OCI-LY7 (cell line): ENCODE measurements at regions not wholly inside any gene's neighbourhood (a gene's known extent, or its start where the extent isn't known, plus 50 kb on each side); places are given as distances from the start of the nearest gene placed in this dataset.

Source experiments
- BruUV-seq: library from RNA; stranded (reverse); fragments of 400-500 nt; replicated peaks from 2 replicates; lab custom pipeline; 2021; lab: Mats Ljungman, UMichigan
- CTCF ChIA-PET: fragments of 300-600 bp; sonication (Branson Sonifier 250); formaldehyde crosslinking; loops from one replicate; lab custom pipeline; 2022; ENCODE audit warnings: antibody characterized with exemption; ENCODE audit not compliant: unreplicated experiment; lab: Charles Lee
- POLR2A ChIA-PET: fragments of 300-600 bp; sonication (Branson Sonifier 250); formaldehyde crosslinking; loops from one replicate; lab custom pipeline; 2022; ENCODE audit warnings: antibody characterized with exemption; lab: Charles Lee
- DNase-seq: peaks from one replicate; pipeline ENCODE4 v3.0.0-alpha.2; 2015; ENCODE audit warnings: low spot score
- H2AFZ ChIP-seq: fragments of 200-600 bp; sonication (generic), shearing (Covaris generic); 2 replicates; pipeline ENCODE4 v1.6.1; 2014; ENCODE audit warnings: mild to moderate bottlenecking, antibody characterized with exemption, low read length, moderate library complexity
- H3K27ac ChIP-seq: fragments of 200-600 bp; sonication (generic); 2 replicates; pipeline ENCODE4 v1.5.1; 2014; ENCODE audit warnings: mixed run types, low read depth, mild to moderate bottlenecking, moderate library complexity, low read length, inconsistent platforms; ENCODE audit not compliant: poor library complexity, severe bottlenecking
- H3K36me3 ChIP-seq: fragments of 200-600 bp; sonication (generic); 2 replicates; pipeline ENCODE4 v1.6.1; 2014; ENCODE audit warnings: mild to moderate bottlenecking, antibody characterized with exemption, low read length, moderate library complexity, mixed read lengths; ENCODE audit not compliant: insufficient read depth
- H3K4me1 ChIP-seq: fragments of 200-600 bp; sonication (generic); 2 replicates; pipeline ENCODE4 v1.5.1; 2014; ENCODE audit warnings: mild to moderate bottlenecking, low read length; ENCODE audit not compliant: insufficient read depth, poor library complexity, severe bottlenecking
- H3K4me2 ChIP-seq: fragments of 200-600 bp; sonication (generic); 2 replicates; pipeline ENCODE4 v1.6.1; 2014; ENCODE audit warnings: mild to moderate bottlenecking, low read length
- H3K4me3 ChIP-seq: fragments of 200-600 bp; sonication (generic); 2 replicates; pipeline ENCODE4 v1.5.1; 2014; ENCODE audit warnings: mild to moderate bottlenecking, low read depth, low read length; ENCODE audit not compliant: poor library complexity, severe bottlenecking
- H3K79me2 ChIP-seq: fragments of 200-600 bp; sonication (generic); 2 replicates; pipeline ENCODE4 v1.6.1; 2016; ENCODE audit warnings: low read depth, mild to moderate bottlenecking, low read length, moderate library complexity, mixed read lengths; ENCODE audit not compliant: insufficient read depth
- H3K9me2 ChIP-seq: fragments of 200-600 bp; sonication (generic); 2 replicates; pipeline ENCODE4 v1.6.1; 2016; ENCODE audit warnings: mild to moderate bottlenecking, low read length, mixed read lengths; ENCODE audit not compliant: insufficient read depth
- H3K9me3 ChIP-seq: fragments of 200-600 bp; sonication (generic); 2 replicates; pipeline ENCODE4 v1.6.1; 2014; ENCODE audit warnings: mild to moderate bottlenecking, mixed run types, low read length, mixed read lengths
- H4K20me1 ChIP-seq: fragments of 200-600 bp; sonication (generic); 2 replicates; pipeline ENCODE4 v1.6.1; 2014; ENCODE audit warnings: mild to moderate bottlenecking, antibody characterized with exemption, low read length, moderate library complexity, mixed read lengths; ENCODE audit not compliant: insufficient read depth
- CTCF ChIP-seq: fragments of 200-600 bp; sonication (generic); conservative IDR thresholded peaks from 2 replicates; pipeline ENCODE4 v1.5.1; 2014; ENCODE audit warnings: mild to moderate bottlenecking, antibody characterized with exemption, low read length, moderate library complexity, mixed read lengths
- EZH2phosphoT487 ChIP-seq: fragments of 200-600 bp; sonication (generic); IDR thresholded peaks from 2 replicates; pipeline ENCODE4 v1.6.1; 2018; ENCODE audit warnings: low read depth, borderline replicate concordance, mild to moderate bottlenecking, mixed run types, antibody characterized with exemption, low read length, moderate library complexity, mixed read lengths
- intact Hi-C: fragments of 100-400 bp; cut with micrococcal nuclease; formaldehyde crosslinking; loops from one replicate; pipeline ENCODE4 v1.10.0; 2022; ENCODE audit not compliant: unreplicated experiment

- no peak overlapping the region for H3K27ac ChIP-seq
- TF ChIP-seq CTCF: no peak
- no peak for TF ChIP-seq EZH2phosphoT487
- no peak overlapping the region for H3K4me3 ChIP-seq
- intact Hi-C loops: no loop called here
- no peaks in the 10 kb centered on the region for H3K9me3 ChIP-seq
- no peaks in the 10 kb centered on the region for H3K4me1 ChIP-seq
- H3K36me3 ChIP-seq: no peaks in the 10 kb centered on the region
- no peak overlapping the region for H2AFZ ChIP-seq
- H3K79me2 ChIP-seq: no peaks in the 10 kb centered on the region
- no peak for DNase-seq
- no peaks in the 10 kb centered on the region for H4K20me1 ChIP-seq
- H3K4me2 ChIP-seq: no peak overlapping the region
- POLR2A ChIA-PET: no interaction called here
- CTCF ChIA-PET: no interaction called here
- H3K9me2 ChIP-seq: no peaks in the 10 kb centered on the region
- BruUV-seq: no TSS peak
These were observed 775.6 kb downstream of the LTN1 start for GRCh38 chr21:28216976-28217523.

GRCh38 chr21:28215214-28215954 is 777.3 kb downstream of the LTN1 start:
- H4K20me1 ChIP-seq: no peaks in the 10 kb centered on the region
- no peaks in the 10 kb centered on the region for H3K79me2 ChIP-seq
- no TSS peak for BruUV-seq
- H3K4me2 ChIP-seq: no peak overlapping the region
- H3K27ac ChIP-seq: no peak overlapping the region
- ChIA-PET POLR2A (interaction anchor here (0.7 to 0.9 kb wide), 2 partner anchors 92 to 579 kb away, joined by 3 read pairs; no protein-coding TSS in a partner anchor), CTCF (no interaction called here)
- no peak for DNase-seq
- no peaks in the 10 kb centered on the region for H3K9me2 ChIP-seq
- no peak overlapping the region for H3K4me3 ChIP-seq
- no peaks in the 10 kb centered on the region for H3K36me3 ChIP-seq
- no peaks in the 10 kb centered on the region for H3K9me3 ChIP-seq
- no peak for TF ChIP-seq CTCF
- TF ChIP-seq EZH2phosphoT487: no peak
- no peaks in the 10 kb centered on the region for H3K4me1 ChIP-seq
- intact Hi-C loops: no loop called here
- no peak overlapping the region for H2AFZ ChIP-seq

GRCh38 chr21:28214786-28215185 is 777.9 kb downstream of the LTN1 start:
- no peak overlapping the region for H3K27ac ChIP-seq
- H3K4me2 ChIP-seq: no peak overlapping the region
- H3K4me1 ChIP-seq: no peaks in the 10 kb centered on the region
- intact Hi-C loops: no loop called here
- no peaks in the 10 kb centered on the region for H3K36me3 ChIP-seq
- H2AFZ ChIP-seq: no peak overlapping the region
- DNase-seq: no peak
- no peaks in the 10 kb centered on the region for H3K9me2 ChIP-seq
- H3K4me3 ChIP-seq: no peak overlapping the region
- TF ChIP-seq EZH2phosphoT487 (no peak), CTCF (no peak)
- BruUV-seq: no TSS peak
- H4K20me1 ChIP-seq: no peaks in the 10 kb centered on the region
- no peaks in the 10 kb centered on the region for H3K79me2 ChIP-seq
- CTCF ChIA-PET: no interaction called here
- no peaks in the 10 kb centered on the region for H3K9me3 ChIP-seq
- POLR2A ChIA-PET: interaction anchor here (0.6 kb wide), 1 partner anchor 214 kb away, joined by 3 read pairs; no protein-coding TSS in a partner anchor
